Thyroid gland (tissue), 4 donors: ENCODE measurements at regions not wholly inside any gene's neighbourhood (a gene's known extent, or its start where the extent isn't known, plus 50 kb on each side); places are given as distances from the start of the nearest gene placed in this dataset.

Source experiments
- DNase-seq, 2 donors: peaks; one replicate each; pipeline ENCODE4 v3.0.0-alpha.2; 2019
- H3K27ac ChIP-seq, 3 donors: fragments of 200-600 bp; sonication (generic); 1 replicate in 2 of 3; 2 replicates in 1 of 3; pipeline ENCODE4 v1.5.1; 2016 to 2019; ENCODE audit warnings: mild to moderate bottlenecking in 1 of 3, moderate library complexity in 1 of 3
- H3K27me3 ChIP-seq: fragments of 200-600 bp; sonication (generic); one replicate; pipeline ENCODE4 v1.5.1; 2019
- H3K36me3 ChIP-seq, 2 donors: fragments of 200-600 bp; sonication (generic); one replicate each; pipeline ENCODE4 v1.5.1; 2016 to 2019
- H3K4me1 ChIP-seq, 2 donors: fragments of 200-600 bp; sonication (generic); one replicate each; pipeline ENCODE4 v1.5.1; 2017 to 2019
- H3K4me3 ChIP-seq, 3 donors: fragments of 200-600 bp; sonication (generic); replicated peaks in 1 of 3; 1 replicate in 2 of 3; 2 replicates in 1 of 3; pipeline ENCODE4 v1.5.1; 2016; ENCODE audit warnings: mild to moderate bottlenecking in 1 of 3
- H3K9me3 ChIP-seq: fragments of 200-600 bp; sonication (generic); one replicate; pipeline ENCODE4 v1.5.1; 2017
- CTCF ChIP-seq, 6 experiments: fragments of 200-600 bp in 3 of 6; fragments of 450-650 bp in 3 of 6; sonication (generic) in 3 of 6; IDR thresholded peaks; one replicate each; pipeline ENCODE4 v1.5.1; 2016 to 2019; ENCODE audit warnings: antibody characterized with exemption in 6 of 6, mild to moderate bottlenecking in 2 of 6, inconsistent platforms in 1 of 6, moderate library complexity in 1 of 6
- POLR2A ChIP-seq, 2 donors: fragments of 450-650 bp; IDR thresholded peaks; one replicate each; pipeline ENCODE4 v1.6.1; 2017; ENCODE audit warnings: antibody characterized with exemption in 2 of 2, mild to moderate bottlenecking in 2 of 2, moderate library complexity in 1 of 2
- WGBS, 2 donors: methylation state at CpG; one replicate each; pipeline ENCODE4 v1.1.5; 2017; 5-methylcytosine and 5-hydroxymethylcytosine counted together
- intact Hi-C: fragments of 100-400 bp; cut with DNase I; formaldehyde crosslinking; loops from one replicate; pipeline ENCODE4 v1.15.1; 2023

GRCh38 chr11:25658916-25659315 is 673.0 kb upstream of the ANO3 start:
- intact Hi-C loops = no loop called here
- no peaks in the 10 kb centered on the region for H3K27me3 ChIP-seq
- 58 to 74% methylated on average over 2 of the region's 2 CpGs for WGBS, 2 donors
- peaks cover 0 to 6% of the 10 kb centered on the region in 2 donors for H3K4me1 ChIP-seq
- H3K36me3 ChIP-seq = no peaks in the 10 kb centered on the region
- no peak for DNase-seq
- no peak overlapping the region for H3K4me3 ChIP-seq
- H3K9me3 ChIP-seq = no peaks in the 10 kb centered on the region
- no peak overlapping the region for H3K27ac ChIP-seq
- no peak for TF ChIP-seq CTCF (IDR thresholded peaks at IDR 0.05)
- no peak for TF ChIP-seq POLR2A (IDR thresholded peaks at IDR 0.05)

GRCh38 chr11:25659706-25660105 is 672.2 kb upstream of the ANO3 start:
- Histone ChIP-seq H3K4me3 (no peak overlapping the region), H3K9me3 (no peaks in the 10 kb centered on the region), H3K27ac (no peak overlapping the region), H3K36me3 (no peaks in the 10 kb centered on the region), H3K27me3 (no peaks in the 10 kb centered on the region), H3K4me1 (peaks cover 0 to 6% of the 10 kb centered on the region in 2 donors)
- TF ChIP-seq POLR2A (IDR thresholded peaks at IDR 0.05) = no peak
- TF ChIP-seq CTCF (IDR thresholded peaks at IDR 0.05) = no peak
- WGBS, 2 donors = 63 to 74% methylated on average over 3 of the region's 3 CpGs
- DNase-seq = no peak
- intact Hi-C loops = no loop called here

GRCh38 chr11:25667871-25668270 is 664.1 kb upstream of the ANO3 start:
- Histone ChIP-seq H3K9me3 (no peaks in the 10 kb centered on the region), H3K36me3 (no peaks in the 10 kb centered on the region), H3K4me3 (no peak overlapping the region), H3K27ac (no peak overlapping the region), H3K4me1 (no peaks in the 10 kb centered on the region), H3K27me3 (no peaks in the 10 kb centered on the region)
- DNase-seq = no peak
- TF ChIP-seq POLR2A (IDR thresholded peaks at IDR 0.05) = no peak
- TF ChIP-seq CTCF (IDR thresholded peaks at IDR 0.05) = no peak
- 90 to 91% methylated on average over 1 of the region's 1 CpG for WGBS, 2 donors
- intact Hi-C loops = no loop called here

- no peak for DNase-seq
- TF ChIP-seq CTCF (IDR thresholded peaks at IDR 0.05) (no peak), POLR2A (IDR thresholded peaks at IDR 0.05) (no peak)
- no peaks in the 10 kb centered on the region for H3K9me3 ChIP-seq
- intact Hi-C loops = no loop called here
- H3K4me1 ChIP-seq = no peaks in the 10 kb centered on the region
- 95 to 96% methylated on average over 8 of the region's 8 CpGs for WGBS, 2 donors
- H3K36me3 ChIP-seq = no peaks in the 10 kb centered on the region
- no peak overlapping the region for H3K4me3 ChIP-seq
- no peak overlapping the region for H3K27ac ChIP-seq
- no peaks in the 10 kb centered on the region for H3K27me3 ChIP-seq
Measured at GRCh38 chr11:25691959-25692358, 640.0 kb upstream of the ANO3 start.

- H3K4me1 ChIP-seq = no peaks in the 10 kb centered on the region
- intact Hi-C loops = no loop called here
- H3K27me3 ChIP-seq = no peaks in the 10 kb centered on the region
- DNase-seq = no peak
- WGBS, 2 donors = 91 to 92% methylated on average over 1 of the region's 1 CpG
- no peaks in the 10 kb centered on the region for H3K36me3 ChIP-seq
- TF ChIP-seq POLR2A (IDR thresholded peaks at IDR 0.05) (no peak), CTCF (IDR thresholded peaks at IDR 0.05) (no peak)
- H3K4me3 ChIP-seq = no peak overlapping the region
- H3K9me3 ChIP-seq = no peaks in the 10 kb centered on the region
- H3K27ac ChIP-seq = no peak overlapping the region
Measured at GRCh38 chr11:25702417-25702816, 629.5 kb upstream of the ANO3 start.
